ENCODE measurements at regions not wholly inside any gene's neighbourhood (a gene's known extent, or its start where the extent isn't known, plus 50 kb on each side); places are given as distances from the start of the nearest gene placed in this dataset.
A peak's percentile ranks its signal among the peaks of the same experiment; 100 is the strongest.

GRCh38 chr7:19210893-19211413, 65.7 kb upstream of the FERD3L start:
- H3K27me3 ChIP-seq, result no peaks in the 10 kb centered on the region
- H3K4me1 ChIP-seq, result peaks cover 0 to 3% (median 0%) of the 10 kb centered on the region in 4 donors
- DNase-seq, result no peak
- H3K27ac ChIP-seq, result no peak overlapping the region
- TF ChIP-seq POLR2AphosphoS5 (IDR thresholded peaks at IDR 0.05) (no peak), POLR2A (IDR thresholded peaks at IDR 0.05) (no peak)
- TF ChIP-seq, protein P1, sequence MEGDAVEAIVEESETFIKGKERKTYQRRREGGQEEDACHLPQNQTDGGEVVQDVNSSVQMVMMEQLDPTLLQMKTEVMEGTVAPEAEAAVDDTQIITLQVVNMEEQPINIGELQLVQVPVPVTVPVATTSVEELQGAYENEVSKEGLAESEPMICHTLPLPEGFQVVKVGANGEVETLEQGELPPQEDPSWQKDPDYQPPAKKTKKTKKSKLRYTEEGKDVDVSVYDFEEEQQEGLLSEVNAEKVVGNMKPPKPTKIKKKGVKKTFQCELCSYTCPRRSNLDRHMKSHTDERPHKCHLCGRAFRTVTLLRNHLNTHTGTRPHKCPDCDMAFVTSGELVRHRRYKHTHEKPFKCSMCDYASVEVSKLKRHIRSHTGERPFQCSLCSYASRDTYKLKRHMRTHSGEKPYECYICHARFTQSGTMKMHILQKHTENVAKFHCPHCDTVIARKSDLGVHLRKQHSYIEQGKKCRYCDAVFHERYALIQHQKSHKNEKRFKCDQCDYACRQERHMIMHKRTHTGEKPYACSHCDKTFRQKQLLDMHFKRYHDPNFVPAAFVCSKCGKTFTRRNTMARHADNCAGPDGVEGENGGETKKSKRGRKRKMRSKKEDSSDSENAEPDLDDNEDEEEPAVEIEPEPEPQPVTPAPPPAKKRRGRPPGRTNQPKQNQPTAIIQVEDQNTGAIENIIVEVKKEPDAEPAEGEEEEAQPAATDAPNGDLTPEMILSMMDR (IDR thresholded peaks at IDR 0.05), result no peak
- peaks cover 0 to 4% (median 0%) of the 10 kb centered on the region in 4 donors for H3K9me3 ChIP-seq
- WGBS, 5 donors, result 18 to 48% (median 28%) methylated on average over 5 of the region's 5 CpGs
- no peak overlapping the region for H3K4me3 ChIP-seq
- intact Hi-C loops (cut with DNase I; ENCODE audit: low total_unique reads), result no loop called here
- no peaks in the 10 kb centered on the region for H3K36me3 ChIP-seq

DNA sequence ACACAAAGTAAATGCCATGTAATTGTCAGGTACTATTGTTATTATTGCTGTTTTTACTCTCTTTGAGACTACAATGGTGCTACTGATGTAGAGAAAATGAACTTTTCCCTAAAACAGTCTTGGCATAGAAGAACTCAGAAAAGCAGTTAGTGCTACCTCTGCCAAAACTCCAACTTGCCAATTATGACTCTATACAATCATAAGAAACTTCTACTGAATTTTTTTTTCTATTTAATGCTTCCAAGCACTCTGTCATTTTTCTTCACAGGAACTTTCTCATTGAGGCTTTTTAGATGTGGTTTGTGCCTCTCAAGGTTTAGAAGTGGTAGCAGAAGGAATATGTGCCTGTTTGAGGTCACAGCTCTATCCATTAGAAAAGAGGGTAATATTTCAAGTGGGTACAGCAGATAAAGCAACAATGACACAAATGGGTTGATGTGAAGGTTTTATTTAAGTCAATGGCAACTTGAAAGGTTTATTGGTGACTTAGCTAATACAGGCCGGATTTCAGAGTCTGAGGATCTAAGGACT, 64.0 kb upstream of the FERD3L start:
- Histone ChIP-seq H3K4me1 (peaks cover 0 to 3% (median 0%) of the 10 kb centered on the region in 4 donors), H3K4me3 (no peak overlapping the region), H3K36me3 (no peaks in the 10 kb centered on the region), H3K27ac (no peak overlapping the region), H3K9me3 (peaks cover 0 to 4% (median 0%) of the 10 kb centered on the region in 4 donors), H3K27me3 (no peaks in the 10 kb centered on the region)
- peak in 1 of 2 donors; percentile 10 for DNase-seq
- intact Hi-C loops (cut with DNase I; ENCODE audit: low total_unique reads), result no loop called here
- TF ChIP-seq EP300 (IDR thresholded peaks at IDR 0.05) (no peak), POLR2A (IDR thresholded peaks at IDR 0.05) (no peak), POLR2AphosphoS5 (IDR thresholded peaks at IDR 0.05) (no peak)
- TF ChIP-seq, protein P1 (IDR thresholded peaks at IDR 0.05), result no peak
- WGBS, 5 donors, result 52 to 89% (median 65%) methylated on average over 1 of the region's 1 CpG

DNA sequence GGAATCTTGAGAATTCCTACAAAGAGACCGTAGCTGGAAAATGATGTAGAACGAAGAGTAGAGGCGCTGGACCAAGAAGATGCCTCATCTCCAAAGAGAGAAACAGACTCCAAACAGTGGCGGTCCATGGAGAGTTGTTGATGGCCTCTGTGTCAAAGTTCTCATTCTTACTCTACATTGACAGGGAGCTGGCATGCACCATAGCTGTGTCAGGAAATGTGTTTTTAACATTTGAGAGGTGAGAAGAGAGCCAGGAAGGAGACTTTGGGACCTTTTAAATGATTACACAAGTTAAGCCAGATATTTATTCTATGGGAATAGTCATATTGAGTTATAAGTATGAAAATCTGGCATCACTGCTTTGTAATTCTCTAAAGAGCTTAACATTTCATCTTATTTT, 61.5 kb upstream of the FERD3L start:
- Histone ChIP-seq H3K4me3 (no peak overlapping the region), H3K27ac (no peak overlapping the region), H3K36me3 (no peaks in the 10 kb centered on the region), H3K27me3 (no peaks in the 10 kb centered on the region), H3K9me3 (no peaks in the 10 kb centered on the region), H3K4me1 (peaks cover 0 to 3% (median 0%) of the 10 kb centered on the region in 4 donors)
- no peak for DNase-seq
- intact Hi-C loops (cut with DNase I; ENCODE audit: low total_unique reads), result no loop called here
- WGBS, 5 donors, result 71 to 92% (median 83%) methylated on average over 4 of the region's 4 CpGs
- TF ChIP-seq POLR2AphosphoS5 (IDR thresholded peaks at IDR 0.05), result no peak
- no peak for TF ChIP-seq POLR2A (IDR thresholded peaks at IDR 0.05)
- no peak for TF ChIP-seq EP300 (IDR thresholded peaks at IDR 0.05)
- TF ChIP-seq, protein P1 (IDR thresholded peaks at IDR 0.05), result no peak

GRCh38 chr7:19203686-19204085, 58.5 kb upstream of the FERD3L start:
- 59 to 73% (median 68%) methylated on average over 4 of the region's 4 CpGs for WGBS, 5 donors
- Histone ChIP-seq H3K4me1 (peaks cover 0 to 3% (median 0%) of the 10 kb centered on the region in 4 donors), H3K27ac (no peak overlapping the region), H3K36me3 (no peaks in the 10 kb centered on the region), H3K27me3 (no peaks in the 10 kb centered on the region), H3K4me3 (no peak overlapping the region), H3K9me3 (peaks cover 0 to 7% (median 0%) of the 10 kb centered on the region in 4 donors)
- DNase-seq, result no peak
- intact Hi-C loops (cut with DNase I; ENCODE audit: low total_unique reads), result no loop called here
- no peak for TF ChIP-seq POLR2A (IDR thresholded peaks at IDR 0.05)

GRCh38 chr7:19202599-19202998, 57.4 kb upstream of the FERD3L start:
- TF ChIP-seq POLR2A (IDR thresholded peaks at IDR 0.05) (no peak), EP300 (IDR thresholded peaks at IDR 0.05) (no peak), POLR2AphosphoS5 (IDR thresholded peaks at IDR 0.05) (no peak)
- TF ChIP-seq, protein P1 (IDR thresholded peaks at IDR 0.05), result no peak
- H3K9me3 ChIP-seq, result peaks cover 0 to 7% (median 0%) of the 10 kb centered on the region in 4 donors
- no peak overlapping the region for H3K27ac ChIP-seq
- H3K27me3 ChIP-seq, result no peaks in the 10 kb centered on the region
- peaks cover 0 to 3% (median 0%) of the 10 kb centered on the region in 4 donors for H3K4me1 ChIP-seq
- DNase-seq, result no peak
- intact Hi-C loops (cut with DNase I; ENCODE audit: low total_unique reads), result no loop called here
- H3K4me3 ChIP-seq, result no peak overlapping the region
- WGBS, 5 donors, result 55 to 65% (median 58%) methylated on average over 2 of the region's 2 CpGs
- H3K36me3 ChIP-seq, result no peaks in the 10 kb centered on the region
